Brain microvascular endothelial cell (primary cell): ENCODE measurements at regions not wholly inside any gene's neighbourhood (a gene's known extent, or its start where the extent isn't known, plus 50 kb on each side); places are given as distances from the start of the nearest gene placed in this dataset.

ENCODE experiments used
- DNase-seq: peaks from one replicate; pipeline ENCODE4 v3.0.0-alpha.2; 2020
- H3K27ac ChIP-seq: fragments of 250-450 bp; sonication (Bioruptor Pico); 2 replicates; pipeline ENCODE4 v1.5.1; 2020; ENCODE audit warnings: mild to moderate bottlenecking, moderate library complexity
- H3K27me3 ChIP-seq: fragments of 250-450 bp; sonication (Bioruptor Pico); replicated peaks from 2 replicates; pipeline ENCODE4 v1.5.1; 2020; ENCODE audit warnings: mild to moderate bottlenecking
- H3K36me3 ChIP-seq: fragments of 250-450 bp; sonication (Bioruptor Pico); replicated peaks from 2 replicates; pipeline ENCODE4 v1.5.1; 2020; ENCODE audit warnings: mild to moderate bottlenecking
- H3K4me3 ChIP-seq: 2 replicates; pipeline ENCODE4 v1.5.1; 2011; ENCODE audit warnings: low read depth, mild to moderate bottlenecking, control low read depth, low read length, moderate library complexity
- in situ Hi-C: cut with HindIII; loops from 2 replicates; pipeline ENCODE4 v1.10.0; 2017; ENCODE audit warnings: low sequenced_read_pairs, low pct_ligation_motif_present
- TF ChIP-seq, protein P1 (sequence below): IDR thresholded peaks from 2 replicates; pipeline ENCODE4 v1.5.1; 2011; ENCODE audit warnings: low read depth, mild to moderate bottlenecking, moderate library complexity, low read length, control low read depth, inconsistent platforms; ENCODE audit errors: missing control alignments

DNA sequence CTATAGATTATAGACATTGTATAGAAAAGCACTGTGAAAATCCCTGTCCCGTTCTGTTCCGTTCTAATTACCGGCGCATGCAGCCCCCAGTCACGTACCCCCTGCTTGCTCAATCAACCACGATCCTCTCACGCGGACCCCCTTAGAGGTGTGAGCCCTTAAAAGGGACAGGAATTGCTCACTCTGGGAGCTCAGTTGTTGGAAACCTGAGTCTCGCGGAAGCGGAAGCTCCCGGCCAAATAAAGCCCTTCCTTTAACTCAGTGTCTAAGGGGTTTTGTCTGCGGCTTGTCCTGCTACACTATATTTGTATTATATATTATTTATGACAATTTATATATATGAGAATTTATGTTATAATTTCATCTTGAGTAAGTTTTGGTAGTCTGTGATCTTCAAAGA, 213.6 kb upstream of the AMIGO2 start:
- TF ChIP-seq, protein P1, sequence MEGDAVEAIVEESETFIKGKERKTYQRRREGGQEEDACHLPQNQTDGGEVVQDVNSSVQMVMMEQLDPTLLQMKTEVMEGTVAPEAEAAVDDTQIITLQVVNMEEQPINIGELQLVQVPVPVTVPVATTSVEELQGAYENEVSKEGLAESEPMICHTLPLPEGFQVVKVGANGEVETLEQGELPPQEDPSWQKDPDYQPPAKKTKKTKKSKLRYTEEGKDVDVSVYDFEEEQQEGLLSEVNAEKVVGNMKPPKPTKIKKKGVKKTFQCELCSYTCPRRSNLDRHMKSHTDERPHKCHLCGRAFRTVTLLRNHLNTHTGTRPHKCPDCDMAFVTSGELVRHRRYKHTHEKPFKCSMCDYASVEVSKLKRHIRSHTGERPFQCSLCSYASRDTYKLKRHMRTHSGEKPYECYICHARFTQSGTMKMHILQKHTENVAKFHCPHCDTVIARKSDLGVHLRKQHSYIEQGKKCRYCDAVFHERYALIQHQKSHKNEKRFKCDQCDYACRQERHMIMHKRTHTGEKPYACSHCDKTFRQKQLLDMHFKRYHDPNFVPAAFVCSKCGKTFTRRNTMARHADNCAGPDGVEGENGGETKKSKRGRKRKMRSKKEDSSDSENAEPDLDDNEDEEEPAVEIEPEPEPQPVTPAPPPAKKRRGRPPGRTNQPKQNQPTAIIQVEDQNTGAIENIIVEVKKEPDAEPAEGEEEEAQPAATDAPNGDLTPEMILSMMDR: no peak
- H3K36me3 ChIP-seq: no peaks in the 10 kb centered on the region
- H3K4me3 ChIP-seq: no peak overlapping the region
- H3K27me3 ChIP-seq: no peaks in the 10 kb centered on the region
- no peak overlapping the region for H3K27ac ChIP-seq
- in situ Hi-C loops: no loop called here
- DNase-seq: no peak

DNA sequence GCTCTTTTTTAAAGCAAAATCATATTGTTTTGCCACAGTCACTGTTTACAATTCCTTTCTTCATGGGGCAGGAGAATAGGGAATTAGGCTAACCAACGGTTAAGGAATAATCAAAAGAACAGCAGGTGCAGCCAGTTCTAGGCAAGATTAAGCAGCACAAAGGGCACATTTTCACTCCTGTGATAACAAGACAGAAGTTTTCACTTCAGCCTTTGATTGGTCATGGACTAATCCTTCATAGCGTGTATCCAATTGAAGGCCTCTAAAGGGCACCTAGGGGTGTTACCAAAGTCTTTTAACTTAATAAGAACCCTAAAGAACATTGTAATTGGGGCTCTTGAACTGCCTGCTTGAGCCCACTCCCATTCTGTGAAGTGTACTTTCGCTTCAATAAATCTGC, 206.9 kb upstream of the AMIGO2 start:
- no peaks in the 10 kb centered on the region for H3K27me3 ChIP-seq
- in situ Hi-C loops: no loop called here
- H3K36me3 ChIP-seq: no peaks in the 10 kb centered on the region
- TF ChIP-seq, protein P1: no peak
- no peak for DNase-seq
- no peak overlapping the region for H3K4me3 ChIP-seq
- H3K27ac ChIP-seq: no peak overlapping the region
